Mammary epithelial cell (primary cell): ENCODE measurements at regions not wholly inside any gene's neighbourhood (a gene's known extent, or its start where the extent isn't known, plus 50 kb on each side); places are given as distances from the start of the nearest gene placed in this dataset.

Experiments used
- CTCF ChIP-seq, 2 donors: IDR thresholded peaks in 1 of 2; conservative IDR thresholded peaks in 1 of 2; 2 replicates each; pipeline ENCODE4 v1.5.1; 2011 to 2012; ENCODE audit warnings: inconsistent platforms in 2 of 2, low read length in 2 of 2, mild to moderate bottlenecking in 2 of 2, control low read depth in 1 of 2, low read depth in 1 of 2; ENCODE audit not compliant: insufficient read depth in 1 of 2; ENCODE audit errors: extremely low read depth in 1 of 2
- EZH2 ChIP-seq: IDR thresholded peaks from 2 replicates; pipeline ENCODE4 v1.6.1; 2012; ENCODE audit warnings: low read length, inconsistent platforms, borderline replicate concordance

DNA sequence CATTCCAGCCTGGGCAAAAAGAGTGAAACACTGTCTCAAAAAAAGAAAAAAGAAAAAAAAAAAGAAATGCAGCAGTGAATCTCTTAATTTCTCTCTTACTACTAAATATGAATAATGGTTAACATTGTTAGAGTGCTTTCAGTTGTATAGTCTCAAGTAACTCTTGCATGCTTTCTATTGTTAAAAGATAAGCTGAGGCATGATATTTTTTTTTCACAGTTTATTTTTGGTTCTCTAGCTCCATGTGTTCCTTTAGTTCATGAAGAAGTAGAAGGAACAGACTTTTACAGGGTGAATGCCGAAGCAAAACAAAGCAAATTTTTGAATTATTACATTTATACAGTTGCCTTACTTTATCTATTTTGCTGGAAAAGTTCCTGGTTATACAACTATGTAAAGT lies 1180.9 kb downstream of the OTOL1 start:
- no peak for TF ChIP-seq CTCF (conservative IDR thresholded peaks at IDR 0.05 in 1 of 2, IDR thresholded peaks at IDR 0.05 in 1 of 2; ENCODE audit: extremely low read depth in 1 of 2, insufficient read depth in 1 of 2, low read depth in 1 of 2, low read length in 2 of 2)
- TF ChIP-seq EZH2, result no peak
